CD8-positive, alpha-beta T cell (primary cell): ENCODE measurements at regions not wholly inside any gene's neighbourhood (a gene's known extent, or its start where the extent isn't known, plus 50 kb on each side); places are given as distances from the start of the nearest gene placed in this dataset. TPM values are rescaled to one million over a fixed set of nuclear protein-coding genes. Genes with fewer than 3 reads are reported as not detected.

Experiments
- microRNA-seq: library from miRNA; unstranded; fragments of <30 nt; microRNA quantifications from one replicate; pipeline ENCODE4 v1.2.0, GENCODE V29; 2022; ENCODE audit warnings: borderline microRNAs expressed

Small RNA genes in the stretch of these regions (microRNA-seq; reads per million reads assigned to microRNA genes)
- not detected for gene MIR4276
